ENCODE measurements at regions not wholly inside any gene's neighbourhood (a gene's known extent, or its start where the extent isn't known, plus 50 kb on each side); places are given as distances from the start of the nearest gene placed in this dataset.

DNA sequence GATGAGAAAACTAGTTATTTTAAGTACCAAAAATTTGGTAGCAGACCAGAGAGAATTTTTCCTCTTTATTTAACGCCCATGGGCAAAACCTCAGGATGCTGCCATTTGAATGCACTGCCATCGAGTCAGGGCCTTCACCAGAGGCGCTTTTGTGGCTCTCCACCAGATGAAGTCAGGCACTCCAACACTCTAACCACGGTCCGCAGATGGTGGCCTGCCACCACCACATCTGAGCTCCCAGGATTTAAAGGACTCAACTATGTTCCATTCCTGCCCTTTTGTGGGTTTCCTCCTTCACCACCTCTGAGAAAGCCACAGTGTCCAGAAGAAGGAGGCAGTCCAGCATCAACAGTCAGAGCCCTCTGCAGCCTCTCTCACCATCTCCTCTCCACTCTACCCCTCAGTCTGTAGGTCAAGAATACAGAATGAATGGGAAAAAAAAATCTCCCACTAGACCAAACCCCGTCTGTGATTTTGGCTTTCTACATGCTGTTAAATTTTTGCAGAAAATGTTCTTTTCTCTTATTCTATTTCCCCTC lies 647.4 kb downstream of the USP25 start:
- DNase-seq: no peak

GRCh38 chr21:16377857-16378256 lies 648.1 kb downstream of the USP25 start:
- no peak for DNase-seq

DNA sequence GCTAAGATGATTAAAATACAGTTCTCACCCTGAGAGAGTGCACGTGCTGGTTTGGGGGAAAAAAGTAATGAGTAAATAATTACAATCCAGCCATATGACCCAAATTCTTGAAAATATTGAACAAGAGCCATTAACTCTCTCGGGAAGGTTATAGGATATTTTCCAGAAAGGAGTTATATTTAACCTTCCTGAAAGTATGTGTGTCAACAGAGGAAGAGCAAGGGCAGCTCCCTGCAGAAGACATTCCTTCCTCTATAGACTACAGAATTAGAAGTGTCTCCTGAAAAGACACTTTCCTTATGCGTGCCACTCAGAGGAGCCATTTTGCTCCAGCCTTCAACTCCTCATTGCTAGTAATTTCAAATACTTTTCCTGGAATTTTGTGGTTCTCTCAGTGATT lies 648.7 kb downstream of the USP25 start:
- DNase-seq: no peak

DNA sequence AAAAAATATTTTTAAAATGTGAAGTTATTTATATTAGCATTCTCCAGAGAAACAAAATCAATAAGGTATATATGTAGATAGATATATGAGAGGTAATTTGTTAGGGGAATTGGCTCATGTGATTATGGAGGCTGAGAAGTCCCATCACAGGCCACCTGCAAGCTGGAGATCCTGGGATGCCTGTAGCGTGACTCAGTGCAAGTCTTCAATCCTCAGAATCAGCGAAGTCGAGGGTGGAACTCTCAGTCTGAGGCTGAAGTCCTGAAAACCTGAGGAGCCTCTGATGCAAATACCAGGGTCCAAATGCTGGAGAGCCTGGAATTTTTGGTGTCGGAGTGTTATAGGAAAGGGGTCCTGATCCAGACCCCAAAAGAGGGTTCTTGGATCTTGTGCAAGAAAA lies 658.5 kb downstream of the USP25 start:
- no peak for DNase-seq

DNA sequence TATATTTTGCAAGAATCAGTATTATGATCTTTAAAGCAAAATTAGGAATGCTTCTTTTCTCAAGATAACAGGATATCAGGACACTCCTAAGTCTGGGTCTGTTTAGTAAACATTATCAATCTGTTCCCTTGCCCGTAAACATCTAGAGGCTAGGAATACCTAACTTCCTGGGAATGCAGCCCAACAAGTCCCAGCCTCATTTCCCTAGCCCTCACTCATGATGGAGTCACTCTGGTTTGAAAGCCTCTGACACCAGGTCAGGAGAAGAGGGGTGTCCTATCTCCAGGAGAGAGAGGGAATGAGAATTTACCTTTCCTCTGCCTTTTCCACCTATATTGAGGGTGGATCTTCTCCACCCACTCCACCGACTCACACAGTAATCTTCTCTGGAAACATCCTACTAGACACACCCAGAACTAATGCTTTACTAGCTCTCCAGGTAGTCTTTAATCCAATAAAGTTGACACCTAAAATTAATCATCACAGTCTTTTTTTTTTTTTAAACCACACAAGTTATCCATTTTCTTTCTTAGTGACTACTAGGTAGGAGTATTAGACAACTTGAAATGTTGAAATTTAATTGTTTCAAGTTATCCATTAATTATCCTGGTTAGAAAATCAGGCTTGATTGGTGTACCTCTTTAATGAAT lies 659.3 kb downstream of the USP25 start:
- DNase-seq: no peak

GRCh38 chr21:16389643-16390042 lies 659.9 kb downstream of the USP25 start:
- no peak for DNase-seq

DNA sequence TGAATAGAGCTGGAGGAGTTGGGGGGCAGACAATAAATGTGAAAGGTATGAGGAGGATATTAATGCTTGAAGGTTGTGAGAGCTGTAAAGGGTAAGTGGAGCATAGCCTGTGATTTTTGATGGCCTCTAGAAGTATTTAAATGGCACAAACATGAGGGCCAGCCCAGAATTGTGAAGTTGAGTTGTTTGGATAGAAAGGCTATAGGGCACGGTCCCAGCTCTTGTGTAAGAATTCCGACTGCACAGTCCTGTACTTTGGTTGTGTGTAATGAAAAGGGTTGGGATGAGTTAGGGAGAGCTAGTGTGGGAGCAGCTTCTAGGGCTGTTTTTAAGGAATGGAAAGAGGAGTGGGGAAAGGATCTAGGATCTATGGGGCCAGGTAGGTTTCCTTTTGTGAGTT lies 665.5 kb downstream of the USP25 start:
- DNase-seq: no peak

GRCh38 chr21:16402752-16403151 lies 673.0 kb downstream of the USP25 start:
- DNase-seq: no peak

GRCh38 chr21:16404776-16405175 lies 675.0 kb downstream of the USP25 start:
- DNase-seq: no peak

GRCh38 chr21:16406355-16406754 lies 676.6 kb downstream of the USP25 start:
- DNase-seq: no peak

DNA sequence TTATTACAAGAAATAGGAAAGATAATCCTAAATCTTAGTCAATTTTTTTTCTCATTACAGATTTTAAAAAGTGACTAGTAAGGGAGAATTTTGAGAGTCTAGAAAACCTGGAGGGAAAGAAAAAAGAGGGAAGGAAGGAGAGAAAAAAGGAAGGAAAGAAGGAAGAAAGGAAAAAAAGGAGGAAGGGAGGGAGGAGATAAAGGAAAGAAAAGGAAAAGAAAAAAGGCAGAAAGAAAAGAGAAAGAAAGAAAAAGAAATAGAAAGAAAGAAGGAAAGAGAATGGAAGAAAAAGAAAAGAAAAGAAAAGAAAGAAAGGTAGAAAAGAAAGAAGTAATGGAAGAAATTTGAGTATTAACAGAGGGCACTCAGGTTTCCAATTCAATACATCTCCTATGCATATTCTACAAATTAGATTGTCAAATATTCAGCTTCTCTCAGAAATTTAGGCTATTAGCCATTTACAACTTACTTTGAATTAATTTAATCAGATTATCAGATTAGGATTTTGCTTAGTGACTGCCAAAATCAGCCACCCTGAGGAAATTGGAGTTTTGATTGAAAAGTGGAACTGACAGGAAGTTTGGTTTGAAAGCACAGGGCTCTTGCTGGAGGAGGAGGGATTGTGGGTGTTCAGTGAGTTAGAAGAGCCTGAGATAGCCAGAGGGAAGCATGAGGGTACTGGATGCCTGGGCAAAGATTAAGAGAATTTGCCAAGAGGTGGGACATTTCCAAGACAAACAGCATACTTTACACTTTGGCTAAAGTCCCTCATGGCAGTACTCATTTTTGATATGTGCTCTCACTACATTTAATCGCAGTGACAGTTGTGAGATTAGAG lies 677.8 kb downstream of the USP25 start:
- DNase-seq: no peak

DNA sequence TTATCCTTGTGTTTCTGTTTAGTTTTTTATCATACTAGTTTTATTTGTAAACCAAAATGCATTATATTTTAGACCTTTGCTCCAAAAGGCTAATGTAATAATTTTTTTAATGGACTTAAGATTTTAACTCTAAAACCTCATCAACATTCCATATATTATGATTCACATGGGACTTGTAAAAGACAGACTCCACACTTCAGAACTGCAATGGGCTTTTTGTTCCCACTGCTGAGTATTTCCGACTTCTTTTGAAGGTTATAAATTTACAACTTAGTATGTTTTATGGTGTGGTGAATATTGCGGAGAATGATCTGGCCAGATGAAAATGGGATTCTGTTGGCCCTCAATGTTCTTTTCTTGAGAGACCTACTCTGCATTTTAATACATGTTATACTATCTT lies 678.5 kb downstream of the USP25 start:
- no peak for DNase-seq

DNA sequence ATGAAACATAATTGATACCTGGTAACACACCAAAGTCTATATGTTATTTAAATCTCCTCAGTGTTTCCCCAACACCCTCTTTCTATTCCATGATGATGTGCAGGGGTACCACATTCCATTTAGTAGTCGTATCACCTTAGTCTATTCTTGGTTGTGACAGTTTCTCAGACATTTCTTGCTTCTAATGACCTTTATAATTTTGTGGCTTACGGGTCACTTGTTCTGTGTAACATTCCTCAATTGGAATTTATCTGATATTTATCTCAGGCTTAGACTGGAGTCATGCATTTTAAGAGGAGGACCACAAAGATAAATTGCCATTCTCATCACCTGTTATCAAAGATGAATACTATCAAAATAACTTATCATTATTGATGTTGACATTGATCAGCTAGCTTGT lies 679.6 kb downstream of the USP25 start:
- DNase-seq: no peak

DNA sequence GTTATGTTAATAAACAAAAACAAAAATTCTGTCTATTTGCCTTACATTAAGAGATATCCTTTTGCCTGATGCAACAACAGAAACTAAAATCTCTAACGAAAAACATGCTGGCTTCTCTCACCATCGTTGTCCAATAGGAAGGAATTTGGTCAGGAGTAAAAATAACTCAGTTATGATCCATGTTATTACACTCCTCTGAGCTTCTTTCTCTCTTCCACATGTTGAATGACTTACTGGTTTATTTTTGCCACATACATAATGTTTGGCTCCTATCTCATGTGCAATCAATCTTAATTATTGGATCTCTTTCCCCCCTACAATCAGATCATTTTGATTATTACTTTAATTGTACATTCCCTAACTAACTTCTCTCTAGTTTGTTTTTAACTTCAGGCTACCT lies 688.4 kb downstream of the USP25 start:
- DNase-seq: no peak

DNA sequence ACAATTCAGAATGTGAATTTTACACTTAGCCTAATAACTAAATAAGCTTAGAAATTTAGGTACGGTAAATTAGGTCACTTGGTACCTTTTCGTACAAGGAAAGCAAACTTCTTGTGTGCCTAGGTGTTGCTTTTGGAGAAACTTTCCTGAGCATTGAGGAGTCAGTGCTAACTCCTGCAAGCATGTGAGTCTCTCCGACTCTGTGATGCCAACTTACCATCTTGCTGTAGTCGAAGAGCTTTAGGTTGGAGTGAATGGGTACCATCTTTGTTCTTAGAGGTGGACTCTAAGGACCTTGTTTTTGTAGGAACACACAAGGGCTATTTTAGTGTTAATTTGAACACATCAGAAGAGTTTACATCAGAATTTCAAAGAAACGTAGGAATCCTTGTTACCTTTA lies 688.9 kb downstream of the USP25 start:
- DNase-seq: no peak

GRCh38 chr21:16419188-16419921 lies 689.6 kb downstream of the USP25 start:
- DNase-seq: no peak

- no peak for DNase-seq
Measured at GRCh38 chr21:16420031-16420724, 690.4 kb downstream of the USP25 start.

- DNase-seq: no peak
Measured at GRCh38 chr21:16421007-16421406, 691.2 kb downstream of the USP25 start.

DNA sequence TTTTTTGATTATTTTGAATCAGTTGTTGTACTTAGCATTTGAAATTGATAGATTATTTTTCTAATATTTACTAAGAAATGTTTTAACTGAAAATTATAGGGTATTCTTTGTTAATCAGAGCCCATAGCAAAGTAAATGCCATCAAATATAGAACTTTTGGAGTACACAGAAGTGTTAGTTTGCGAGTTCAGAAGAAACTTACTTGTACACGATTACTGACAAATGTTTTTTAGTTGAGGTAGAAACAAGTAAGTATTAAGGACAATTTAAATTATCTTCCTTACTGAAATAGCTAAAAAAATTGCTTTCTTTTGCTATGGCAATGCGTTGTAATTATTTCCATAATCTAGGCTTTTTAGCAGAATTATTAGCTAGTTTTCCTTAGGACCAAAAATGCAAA lies 692.2 kb downstream of the USP25 start:
- DNase-seq: no peak

DNA sequence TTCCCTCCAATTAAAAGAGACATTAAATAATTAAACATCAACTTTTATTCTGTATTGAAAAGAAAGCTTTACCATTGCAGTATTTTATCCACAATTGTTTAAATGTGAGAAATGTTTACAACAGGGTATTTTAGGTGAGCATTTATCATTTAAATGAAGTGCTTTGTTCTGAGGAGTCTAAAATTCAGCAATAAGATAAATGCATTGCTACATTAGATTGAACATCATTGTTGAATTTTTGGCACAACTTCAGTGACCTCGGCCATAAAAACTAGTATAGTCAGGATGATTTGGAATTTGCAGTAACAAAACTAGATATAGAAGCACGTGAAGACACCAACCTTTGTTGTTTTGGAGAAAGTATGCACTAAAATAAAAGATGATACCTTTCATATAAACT lies 692.9 kb downstream of the USP25 start:
- DNase-seq: no peak

DNA sequence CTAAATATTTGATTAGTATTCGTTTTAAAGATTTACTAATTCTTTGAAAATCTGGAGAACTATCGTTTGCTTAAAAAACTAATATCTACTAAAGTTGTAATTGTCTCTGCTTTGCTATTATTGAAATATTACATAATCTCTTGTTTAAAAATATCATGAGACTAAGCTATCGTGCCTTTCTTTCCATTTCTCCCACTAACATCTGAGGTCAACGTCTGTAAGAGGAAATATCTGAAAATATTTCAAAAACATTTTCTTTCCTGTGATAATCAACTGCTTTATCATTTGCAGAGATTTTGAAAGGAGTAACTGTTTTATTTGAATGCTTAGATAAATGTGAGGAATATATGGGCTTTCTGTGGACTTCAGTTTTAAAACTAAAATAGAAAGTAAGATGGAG lies 694.1 kb downstream of the USP25 start:
- no peak for DNase-seq

DNA sequence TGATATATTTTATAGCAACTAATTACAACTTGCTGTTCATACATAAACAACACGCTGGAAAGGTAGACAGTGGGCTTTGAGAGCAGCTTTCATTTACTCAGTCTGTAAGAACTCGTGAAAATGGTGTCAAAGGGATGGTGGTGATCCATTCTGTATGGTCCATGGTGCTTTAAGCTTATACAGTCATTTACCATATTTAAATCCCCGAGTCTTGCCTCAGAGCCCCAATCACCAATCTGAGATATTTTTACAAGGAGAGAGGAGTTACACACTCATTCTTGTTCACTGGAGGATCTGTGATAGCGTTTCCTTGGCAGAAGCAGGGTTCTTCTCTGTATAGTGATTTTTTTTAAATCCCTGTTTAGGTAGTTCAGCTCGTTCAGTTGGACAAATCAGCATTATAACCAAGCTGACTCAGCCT lies 694.6 kb downstream of the USP25 start:
- no peak for DNase-seq

GRCh38 chr21:16425376-16425775 lies 695.6 kb downstream of the USP25 start:
- DNase-seq: no peak
